ENCODE measurements at regions not wholly inside any gene's neighbourhood (a gene's known extent, or its start where the extent isn't known, plus 50 kb on each side); places are given as distances from the start of the nearest gene placed in this dataset.
A peak's percentile ranks its signal among the peaks of the same experiment; 100 is the strongest.

GRCh38 chr10:111944331-111944730, 239.2 kb downstream of the GPAM start:
- no peak overlapping the region for H3K4me3 ChIP-seq
- Mint-ChIP-seq H3K4me3 (no peak overlapping the region), H3K9me3 (peaks cover 6% of the 10 kb centered on the region; the same call in 1 of the 3 replicates), H3K4me1 (no peaks in the 10 kb centered on the region), H3K27ac (no peak overlapping the region), H3K36me3 (ENCODE audit: low read depth) (peaks cover 4% of the 10 kb centered on the region; the same call in 2 of the 3 replicates), H3K27me3 (ENCODE audit: insufficient read depth, low read depth, poor library complexity) (no peaks in the 10 kb centered on the region)
- no peak for TF ChIP-seq ZNF331 (CRISPR knock-in tag; IDR thresholded peaks at IDR 0.05; ENCODE audit: low read depth)
- TF ChIP-seq CTCF (conservative IDR thresholded peaks at IDR 0.05; ENCODE audit: low read depth in 2 of 2): 0 out of 4 replicates have a peak, but pooled peaks of 1 of the 2 experiments have one; percentile 14
- no peak for TF ChIP-seq STAT1 (IDR thresholded peaks at IDR 0.05; ENCODE audit: unreplicated experiment)
- no peak for TF ChIP-seq EZH2 (IDR thresholded peaks at IDR 0.05; ENCODE audit: low read depth, unreplicated experiment)
- TF ChIP-seq CREB1 (CRISPR knock-in tag; IDR thresholded peaks at IDR 0.05; ENCODE audit: low read depth): no peak
- TF ChIP-seq JUNB (IDR thresholded peaks at IDR 0.05; ENCODE audit: unreplicated experiment): no peak
- no peak for TF ChIP-seq ETS1 (IDR thresholded peaks at IDR 0.05)
- TF ChIP-seq POLR2AphosphoS5 (IDR thresholded peaks at IDR 0.05; ENCODE audit: low read depth): no peak
- peaks cover 19% of the 10 kb centered on the region for H3K9me2 ChIP-seq (ENCODE audit: insufficient read depth)
- DNase-seq (ENCODE audit: low spot score) (peak; percentile 25), ATAC-seq (peak; percentile 72)
- H3K4me2 ChIP-seq: no peak overlapping the region
- H2AFZ ChIP-seq: peak overlapping the region; percentile 56; the same call in 1 of the 2 replicates
- H3K36me3 ChIP-seq (ENCODE audit: insufficient read depth): peaks cover 3% of the 10 kb centered on the region; the same call in 1 of the 2 replicates
- H3K27me3 ChIP-seq (ENCODE audit: insufficient read depth): no peaks in the 10 kb centered on the region
- H3K79me2 ChIP-seq (replicated peaks; ENCODE audit: insufficient read depth): no peaks in the 10 kb centered on the region
- H4K20me1 ChIP-seq (replicated peaks; ENCODE audit: insufficient read depth): no peaks in the 10 kb centered on the region
- no peaks in the 10 kb centered on the region for H3K4me1 ChIP-seq (ENCODE audit: insufficient read depth)
- H3F3A ChIP-seq (replicated peaks; ENCODE audit: low read depth): no peaks in the 10 kb centered on the region
- H3K27ac ChIP-seq (ENCODE audit: low read depth): no peak overlapping the region

- peaks cover 19% of the 10 kb centered on the region for H3K36me3 Mint-ChIP-seq (ENCODE audit: low read depth)
- H3K9me2 ChIP-seq (ENCODE audit: insufficient read depth): peaks cover 5% of the 10 kb centered on the region; the same call in 1 of the 2 replicates
- no peak overlapping the region for H3K4me2 ChIP-seq
- H3K79me2 ChIP-seq (replicated peaks; ENCODE audit: insufficient read depth): no peaks in the 10 kb centered on the region
- H3K4me3 Mint-ChIP-seq: no peak overlapping the region
- no peak overlapping the region for H2AFZ ChIP-seq
- H3K4me3 ChIP-seq: no peak overlapping the region
- H3F3A ChIP-seq (replicated peaks; ENCODE audit: low read depth): no peaks in the 10 kb centered on the region
- no peak for ATAC-seq
- no peak overlapping the region for H3K27ac Mint-ChIP-seq
- H3K27me3 ChIP-seq (ENCODE audit: insufficient read depth): no peaks in the 10 kb centered on the region
- no peaks in the 10 kb centered on the region; the same call in 1 of the 2 replicates for H3K36me3 ChIP-seq (ENCODE audit: insufficient read depth)
- TF ChIP-seq POLR2AphosphoS5 (IDR thresholded peaks at IDR 0.05; ENCODE audit: low read depth): no peak
- no peak for TF ChIP-seq CREB1 (CRISPR knock-in tag; IDR thresholded peaks at IDR 0.05; ENCODE audit: low read depth)
- no peak for TF ChIP-seq CTCF (conservative IDR thresholded peaks at IDR 0.05; ENCODE audit: low read depth in 2 of 2)
- no peak for DNase-seq (ENCODE audit: low spot score)
- no peak overlapping the region for H3K27ac ChIP-seq (ENCODE audit: low read depth)
- no peaks in the 10 kb centered on the region for H4K20me1 ChIP-seq (replicated peaks; ENCODE audit: insufficient read depth)
- no peaks in the 10 kb centered on the region for H3K4me1 ChIP-seq (ENCODE audit: insufficient read depth)
- H3K9me3 Mint-ChIP-seq: peaks cover 33% of the 10 kb centered on the region
- peaks cover 4% of the 10 kb centered on the region for H3K27me3 Mint-ChIP-seq (ENCODE audit: insufficient read depth, low read depth, poor library complexity)
- no peaks in the 10 kb centered on the region for H3K4me1 Mint-ChIP-seq
Measured at GRCh38 chr10:111953949-111954348, 229.6 kb downstream of the GPAM start.
